Peyer's patch (tissue), 4 donors: ENCODE measurements at regions not wholly inside any gene's neighbourhood (a gene's known extent, or its start where the extent isn't known, plus 50 kb on each side); places are given as distances from the start of the nearest gene placed in this dataset.

Experiments
- CTCF ChIP-seq, 6 experiments: fragments of 450-650 bp in 4 of 6; fragments of 200-600 bp in 2 of 6; sonication (generic) in 1 of 6; IDR thresholded peaks; one replicate each; pipeline ENCODE4 v1.5.1; 2017 to 2019; ENCODE audit warnings: antibody characterized with exemption in 6 of 6, mild to moderate bottlenecking in 3 of 6, moderate library complexity in 1 of 6
- POLR2A ChIP-seq, 2 donors: fragments of 450-650 bp; IDR thresholded peaks; one replicate each; pipeline ENCODE4 v1.5.1; 2017; ENCODE audit warnings: antibody characterized with exemption in 2 of 2, mild to moderate bottlenecking in 2 of 2, moderate library complexity in 2 of 2

DNA sequence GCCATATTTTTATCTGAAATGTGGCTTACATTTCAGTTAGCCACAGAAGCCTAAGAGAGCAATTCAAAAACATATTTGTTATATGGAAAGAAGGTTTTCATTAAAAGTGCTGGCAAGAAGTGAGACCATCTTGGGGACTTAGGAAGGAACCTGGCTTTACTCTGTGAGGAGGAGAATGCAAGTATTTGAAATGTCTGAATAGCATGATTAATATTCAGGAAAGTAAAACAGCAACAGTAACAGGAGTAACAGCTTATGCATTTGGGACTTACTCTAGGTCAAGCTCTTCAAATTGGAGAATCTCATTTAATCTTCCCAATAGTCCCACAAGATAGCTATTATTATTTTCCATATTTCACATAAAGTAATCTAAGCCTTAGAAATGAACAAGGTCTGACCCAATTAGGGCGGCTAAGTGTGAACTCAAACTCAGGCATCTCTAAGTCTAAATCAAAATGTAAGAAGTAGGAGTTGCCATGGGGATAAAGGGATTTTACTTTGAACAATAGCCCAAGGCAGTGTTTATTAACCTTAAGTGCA lies 816.5 kb downstream of the BCKDHB start:
- TF ChIP-seq POLR2A (IDR thresholded peaks at IDR 0.05) (no peak), CTCF (IDR thresholded peaks at IDR 0.05) (no peak)
